Epithelial cell of esophagus (primary cell): ENCODE measurements at regions not wholly inside any gene's neighbourhood (a gene's known extent, or its start where the extent isn't known, plus 50 kb on each side); places are given as distances from the start of the nearest gene placed in this dataset.

Experiments
- DNase-seq: peaks from one replicate; pipeline ENCODE4 v3.0.0; 2010; ENCODE audit warnings: low read depth
- H3K4me3 ChIP-seq: 2 replicates; pipeline ENCODE4 v1.5.1; 2011; ENCODE audit warnings: mild to moderate bottlenecking, low read length, control low read depth
- TF ChIP-seq, protein P1 (sequence below): IDR thresholded peaks from 2 replicates; pipeline ENCODE4 v1.5.1; 2011; ENCODE audit warnings: low read depth, mild to moderate bottlenecking, low read length, control low read depth, inconsistent platforms; ENCODE audit not compliant: insufficient read depth; ENCODE audit errors: missing control alignments

DNA sequence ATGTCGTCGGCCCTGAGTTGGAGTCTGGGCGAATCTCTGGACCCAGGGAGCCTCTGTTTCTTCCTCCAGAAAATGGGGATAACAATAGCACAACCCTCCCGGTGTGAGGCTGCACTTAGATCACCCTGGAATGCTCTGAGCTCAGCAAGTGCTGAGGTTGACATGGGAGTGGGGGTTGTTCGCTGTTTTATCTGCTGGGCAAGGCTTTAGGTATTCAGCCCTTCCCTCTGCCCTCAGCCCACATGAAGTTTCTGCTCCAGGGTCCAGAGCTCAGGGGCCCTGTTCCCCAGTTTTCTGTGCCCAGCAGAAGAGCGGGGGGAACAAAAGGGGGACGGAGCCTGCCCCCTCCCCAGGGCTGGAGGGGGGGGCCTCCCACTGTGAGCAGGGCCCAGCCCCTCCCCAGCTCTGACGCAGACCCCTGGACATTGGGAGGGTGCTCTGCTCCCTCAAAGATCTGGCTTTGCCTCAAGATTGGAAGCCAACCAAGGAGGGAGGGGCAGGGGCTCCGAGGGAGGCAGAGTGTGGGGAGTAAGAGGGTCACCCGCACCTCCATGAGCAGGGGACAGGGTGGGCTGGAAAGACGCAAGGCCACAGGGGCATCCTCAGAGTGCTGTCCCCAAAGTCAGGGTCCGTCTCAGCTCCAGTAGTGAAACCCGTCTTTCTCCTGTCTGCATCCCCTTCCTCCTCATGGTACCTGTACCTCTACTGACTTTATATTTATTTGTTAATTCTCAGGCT is 215.6 kb downstream of the C9orf50 start:
- H3K4me3 ChIP-seq: no peak overlapping the region
- no peak for DNase-seq
- TF ChIP-seq, protein P1, sequence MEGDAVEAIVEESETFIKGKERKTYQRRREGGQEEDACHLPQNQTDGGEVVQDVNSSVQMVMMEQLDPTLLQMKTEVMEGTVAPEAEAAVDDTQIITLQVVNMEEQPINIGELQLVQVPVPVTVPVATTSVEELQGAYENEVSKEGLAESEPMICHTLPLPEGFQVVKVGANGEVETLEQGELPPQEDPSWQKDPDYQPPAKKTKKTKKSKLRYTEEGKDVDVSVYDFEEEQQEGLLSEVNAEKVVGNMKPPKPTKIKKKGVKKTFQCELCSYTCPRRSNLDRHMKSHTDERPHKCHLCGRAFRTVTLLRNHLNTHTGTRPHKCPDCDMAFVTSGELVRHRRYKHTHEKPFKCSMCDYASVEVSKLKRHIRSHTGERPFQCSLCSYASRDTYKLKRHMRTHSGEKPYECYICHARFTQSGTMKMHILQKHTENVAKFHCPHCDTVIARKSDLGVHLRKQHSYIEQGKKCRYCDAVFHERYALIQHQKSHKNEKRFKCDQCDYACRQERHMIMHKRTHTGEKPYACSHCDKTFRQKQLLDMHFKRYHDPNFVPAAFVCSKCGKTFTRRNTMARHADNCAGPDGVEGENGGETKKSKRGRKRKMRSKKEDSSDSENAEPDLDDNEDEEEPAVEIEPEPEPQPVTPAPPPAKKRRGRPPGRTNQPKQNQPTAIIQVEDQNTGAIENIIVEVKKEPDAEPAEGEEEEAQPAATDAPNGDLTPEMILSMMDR: no peak

DNA sequence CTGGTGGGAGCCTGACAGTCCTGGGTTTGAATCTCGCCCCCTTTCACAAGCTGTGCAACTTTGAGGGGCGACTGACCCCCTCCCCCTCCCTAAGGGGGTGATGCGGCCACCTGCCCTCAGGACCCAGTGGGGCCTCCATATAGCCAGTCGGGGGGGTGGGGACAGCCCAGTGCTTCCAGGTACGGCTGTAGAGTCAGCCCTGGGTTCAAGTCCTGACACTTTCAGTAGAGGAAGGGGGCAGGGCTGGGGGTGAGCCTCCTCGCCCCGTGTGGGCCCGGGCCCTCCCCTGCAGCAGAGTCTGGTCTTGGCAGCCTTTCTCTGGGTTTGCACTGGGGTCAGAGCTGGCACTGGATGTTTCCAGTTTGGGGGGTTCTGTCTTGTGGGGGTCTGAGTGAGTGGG is 216.3 kb downstream of the C9orf50 start:
- TF ChIP-seq, protein P1: no peak
- no peak overlapping the region for H3K4me3 ChIP-seq

DNA sequence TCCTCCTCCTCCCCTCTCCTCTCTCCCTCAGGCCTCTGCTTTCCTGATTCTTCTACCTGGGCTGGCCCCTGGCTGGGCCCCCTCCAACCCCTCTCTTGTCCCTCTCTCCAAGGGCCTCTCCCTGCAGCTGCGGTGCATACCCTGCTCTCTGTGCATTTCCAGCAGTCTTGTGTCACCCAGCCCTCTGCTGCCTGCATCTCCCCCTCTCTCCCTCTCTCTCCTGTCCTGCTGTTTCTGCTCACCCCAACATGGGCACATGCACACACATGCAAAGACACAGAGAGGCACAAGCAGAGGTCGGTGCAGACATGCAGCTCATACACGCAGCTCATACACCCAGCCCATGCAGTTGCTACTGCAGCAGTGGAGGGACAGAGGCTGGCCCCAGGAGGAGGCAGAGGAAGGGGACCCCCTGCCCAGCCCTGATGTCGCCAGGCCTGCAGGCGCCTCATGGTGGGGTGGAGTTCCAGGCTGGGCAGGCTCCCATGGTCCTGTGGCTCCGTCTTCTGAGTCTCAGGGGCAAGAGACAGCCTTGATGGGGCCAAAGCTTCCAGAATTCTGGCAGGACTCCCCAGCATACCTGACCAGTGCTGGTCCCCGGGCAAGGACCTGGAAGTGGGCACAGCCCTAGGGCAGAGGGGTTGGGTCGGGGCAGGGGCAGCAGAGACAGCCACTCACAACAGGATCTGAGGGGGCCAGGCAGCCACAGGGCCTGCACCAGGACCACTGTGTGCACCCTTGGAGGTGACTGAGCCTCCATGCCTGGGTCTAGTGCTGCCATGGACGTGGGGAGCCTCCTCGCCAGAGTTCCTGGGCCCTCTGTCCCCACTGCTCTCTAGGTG is 216.9 kb downstream of the C9orf50 start:
- TF ChIP-seq, protein P1: no peak
- H3K4me3 ChIP-seq: no peak overlapping the region
- no peak for DNase-seq

More for the DNA sequence above, 216.3 kb downstream of the C9orf50 start:
- no peak for DNase-seq

DNA sequence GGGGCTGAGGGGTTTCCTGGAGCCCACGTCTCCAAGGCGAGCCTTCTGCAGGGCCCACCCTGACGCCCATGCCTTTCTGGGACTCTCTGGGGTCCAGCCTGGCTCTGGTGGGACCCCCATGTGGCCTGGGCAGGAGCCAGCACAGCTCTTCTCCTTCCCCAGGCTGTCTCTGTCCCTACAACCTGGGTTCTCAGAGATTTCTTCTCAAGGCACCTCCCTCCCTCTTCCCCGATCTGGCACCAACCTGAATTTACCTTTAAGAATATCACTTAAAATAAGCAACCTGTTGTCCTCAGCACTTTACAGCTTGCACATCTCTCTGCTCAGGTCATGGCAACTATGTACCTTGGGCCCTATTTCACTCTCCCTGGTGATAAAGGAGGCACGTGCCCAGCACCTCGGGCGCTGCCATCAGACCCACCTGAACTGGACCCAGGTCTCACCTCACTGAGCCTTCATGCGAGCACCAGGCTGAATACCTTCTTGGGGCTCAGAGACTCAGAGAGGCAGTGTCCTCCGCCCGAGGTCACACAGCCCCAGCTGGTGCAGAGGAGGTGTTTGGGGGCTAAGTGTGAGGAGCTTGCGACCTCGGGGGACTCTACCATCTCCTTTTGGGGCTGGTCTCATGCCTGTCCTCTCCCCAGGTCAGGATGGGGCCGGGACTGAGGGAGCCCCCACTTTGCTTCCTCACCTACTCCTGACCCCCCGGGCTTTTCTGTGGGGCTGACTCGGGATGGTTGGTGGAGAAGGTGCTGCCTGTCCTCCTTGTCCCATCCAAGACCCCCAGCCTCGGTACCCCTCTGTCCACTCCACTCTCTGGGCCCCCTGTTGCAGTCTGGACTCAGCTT is 217.7 kb downstream of the C9orf50 start:
- no peak for DNase-seq
- H3K4me3 ChIP-seq: no peak overlapping the region
- TF ChIP-seq, protein P1: no peak

DNA sequence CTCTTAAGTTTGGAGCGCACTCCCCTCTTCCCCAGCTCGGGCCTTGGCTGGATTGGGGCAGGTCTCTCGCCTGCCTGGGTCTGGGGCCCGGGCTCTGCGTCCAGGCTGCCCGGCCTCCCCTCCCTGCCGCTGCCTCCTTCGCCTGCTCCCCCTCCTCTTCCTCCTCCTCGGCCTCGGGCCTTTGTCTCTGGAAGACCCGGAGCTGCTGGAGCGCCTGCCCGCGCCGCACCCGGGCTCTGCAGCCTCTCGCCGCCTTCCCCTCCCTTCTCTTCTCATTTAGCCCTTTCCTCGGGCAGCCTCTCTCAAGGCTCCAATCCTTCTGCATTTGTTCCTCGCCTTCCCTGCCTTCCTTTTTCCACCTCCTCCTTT is 218.5 kb downstream of the C9orf50 start:
- H3K4me3 ChIP-seq: no peak overlapping the region
- TF ChIP-seq, protein P1: no peak
- DNase-seq: no peak

DNA sequence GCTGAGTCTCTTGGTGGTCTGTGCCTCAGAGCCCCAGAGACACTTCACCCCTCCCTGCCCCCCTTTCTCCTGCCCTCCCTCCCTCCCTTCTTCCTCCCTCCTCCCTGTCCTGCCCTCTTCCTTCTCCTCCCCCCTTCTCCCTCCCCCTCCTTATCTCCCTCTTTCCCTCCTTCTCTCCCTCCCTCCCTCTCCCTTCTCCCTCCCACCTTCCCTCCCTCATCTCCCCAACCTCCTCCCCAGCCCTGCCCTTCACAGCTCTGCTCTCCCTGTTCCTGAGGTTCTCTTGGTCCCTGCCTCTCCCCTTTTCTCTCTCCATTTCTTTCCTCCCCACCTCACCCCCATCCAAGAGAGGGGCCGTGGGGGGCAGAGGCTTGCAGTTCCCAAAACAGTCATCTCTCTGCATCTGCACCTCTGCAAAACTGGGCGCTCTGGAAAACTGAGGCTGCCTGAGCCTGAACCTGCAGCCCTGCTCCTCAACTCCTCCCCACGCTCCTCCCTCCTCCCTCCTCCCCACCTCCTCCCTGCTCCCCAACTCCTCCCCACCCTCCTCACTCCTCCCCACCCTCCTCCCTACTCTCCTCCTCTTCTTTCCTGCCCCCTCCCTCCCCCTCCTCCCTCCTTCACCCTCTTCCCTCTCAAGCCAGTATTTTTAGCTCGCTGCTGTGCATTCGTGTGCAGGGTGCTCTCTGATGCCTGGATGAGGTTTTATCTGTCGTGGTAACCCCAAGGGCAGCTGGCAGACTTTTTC is 219.1 kb downstream of the C9orf50 start:
- no peak overlapping the region for H3K4me3 ChIP-seq
- DNase-seq: no peak
- TF ChIP-seq, protein P1: no peak
